H9 (cell line): ENCODE measurements at regions not wholly inside any gene's neighbourhood (a gene's known extent, or its start where the extent isn't known, plus 50 kb on each side); places are given as distances from the start of the nearest gene placed in this dataset.

Experiments
- DNase-seq: peaks from one replicate; pipeline ENCODE4 v3.0.0-alpha.2; 2017
- H2AFZ ChIP-seq: one replicate; pipeline ENCODE4 v1.6.1; 2013; ENCODE audit warnings: mild to moderate bottlenecking, low read length, control low read depth, moderate library complexity
- H2AK5ac ChIP-seq: 2 replicates; pipeline ENCODE4 v1.6.1; 2013; ENCODE audit warnings: low read length, control low read depth, mixed read lengths; ENCODE audit not compliant: insufficient read length
- H2BK120ac ChIP-seq: one replicate; pipeline ENCODE4 v1.6.1; 2013; ENCODE audit warnings: low read depth, mild to moderate bottlenecking, low read length, control low read depth, inconsistent platforms; ENCODE audit not compliant: poor library complexity, severe bottlenecking
- H2BK12ac ChIP-seq: 2 replicates; pipeline ENCODE4 v1.6.1; 2013; ENCODE audit warnings: low read length, control low read depth, mixed read lengths, low read depth; ENCODE audit not compliant: insufficient read length
- H2BK15ac ChIP-seq: 2 replicates; pipeline ENCODE4 v1.6.1; 2013; ENCODE audit warnings: low read depth, low read length, control low read depth
- H2BK20ac ChIP-seq: one replicate; pipeline ENCODE4 v1.6.1; 2013; ENCODE audit warnings: low read depth, mild to moderate bottlenecking, low read length, control low read depth, inconsistent platforms; ENCODE audit not compliant: poor library complexity, severe bottlenecking
- H2BK5ac ChIP-seq: 2 replicates; pipeline ENCODE4 v1.6.1; 2013; ENCODE audit warnings: low read length, control low read depth, mixed read lengths; ENCODE audit not compliant: insufficient read length
- H3K14ac ChIP-seq: 2 replicates; pipeline ENCODE4 v1.6.1; 2013; ENCODE audit warnings: low read length, control low read depth; ENCODE audit not compliant: insufficient read depth
- H3K18ac ChIP-seq: 2 replicates; pipeline ENCODE4 v1.6.1; 2013; ENCODE audit warnings: low read depth, mild to moderate bottlenecking, mixed read lengths, low read length, control low read depth; ENCODE audit not compliant: insufficient read length
- H3K23ac ChIP-seq: 2 replicates; pipeline ENCODE4 v1.6.1; 2013; ENCODE audit warnings: low read length, control low read depth, mixed read lengths, low read depth; ENCODE audit not compliant: insufficient read length
- H3K23me2 ChIP-seq: 2 replicates; pipeline ENCODE4 v1.6.1; 2013; ENCODE audit warnings: low read depth, mild to moderate bottlenecking, mixed read lengths, low read length, control low read depth; ENCODE audit not compliant: insufficient read length, poor library complexity, severe bottlenecking
- H3K27ac ChIP-seq: 2 replicates; pipeline ENCODE4 v1.5.1; 2013; ENCODE audit warnings: low read length, control low read depth, mixed read lengths, low read depth; ENCODE audit not compliant: insufficient read length
- H3K27me3 ChIP-seq: 2 replicates; pipeline ENCODE4 v1.6.1; 2013; ENCODE audit warnings: low read length, control low read depth, inconsistent platforms; ENCODE audit not compliant: insufficient read depth
- H3K4ac ChIP-seq: 2 replicates; pipeline ENCODE4 v1.6.1; 2013; ENCODE audit warnings: low read depth, mild to moderate bottlenecking, control low read depth, inconsistent platforms, low read length, moderate library complexity
- H3K4me1 ChIP-seq: 2 replicates; pipeline ENCODE4 v1.6.1; 2013; ENCODE audit warnings: low read length, control low read depth, inconsistent platforms; ENCODE audit not compliant: insufficient read depth
- H3K4me2 ChIP-seq: 2 replicates; pipeline ENCODE4 v1.6.1; 2013; ENCODE audit warnings: low read length, control low read depth, mixed read lengths; ENCODE audit not compliant: insufficient read length, insufficient read depth
- H3K56ac ChIP-seq: 2 replicates; pipeline ENCODE4 v1.6.1; 2013; ENCODE audit warnings: low read depth, mild to moderate bottlenecking, mixed read lengths, low read length, control low read depth; ENCODE audit not compliant: insufficient read length
- H3K79me1 ChIP-seq: 2 replicates; pipeline ENCODE4 v1.6.1; 2013; ENCODE audit warnings: low read depth, mild to moderate bottlenecking, moderate library complexity, low read length, control low read depth, inconsistent platforms; ENCODE audit not compliant: insufficient read depth, poor library complexity, severe bottlenecking
- H3K79me2 ChIP-seq: 2 replicates; pipeline ENCODE4 v1.6.1; 2013; ENCODE audit warnings: low read length, control low read depth, inconsistent platforms; ENCODE audit not compliant: insufficient read depth
- H3K9ac ChIP-seq: 2 replicates; pipeline ENCODE4 v1.6.1; 2013; ENCODE audit warnings: low read length, control low read depth, mixed read lengths; ENCODE audit not compliant: insufficient read length; ENCODE audit errors: extremely low read depth
- H3K9me3 ChIP-seq: one replicate; pipeline ENCODE4 v1.6.1; 2013; ENCODE audit warnings: low read depth, low read length, inconsistent platforms; ENCODE audit not compliant: control insufficient read depth
- H3T11ph ChIP-seq: one replicate; pipeline ENCODE4 v1.6.1; 2013; ENCODE audit warnings: mild to moderate bottlenecking, low read length, control low read depth, inconsistent platforms
- H4K20me1 ChIP-seq: one replicate; pipeline ENCODE4 v1.6.1; 2013; ENCODE audit not compliant: control insufficient read depth, insufficient read length, insufficient read depth
- H4K5ac ChIP-seq: 2 replicates; pipeline ENCODE4 v1.6.1; 2013; ENCODE audit warnings: low read depth, mild to moderate bottlenecking, mixed read lengths, low read length, control low read depth; ENCODE audit not compliant: insufficient read length
- H4K8ac ChIP-seq: replicated peaks from 2 replicates; pipeline ENCODE4 v1.6.1; 2013; ENCODE audit warnings: low read length, control low read depth, mixed read lengths, low read depth; ENCODE audit not compliant: insufficient read length
- H4K91ac ChIP-seq: 2 replicates; pipeline ENCODE4 v1.6.1; 2013; ENCODE audit warnings: low read depth, mild to moderate bottlenecking, moderate library complexity, mixed read lengths, low read length, control low read depth; ENCODE audit not compliant: insufficient read length
- H3K27ac Mint-ChIP-seq, 3 experiments: 2 replicates in 2 of 3; 3 replicates in 1 of 3; pipeline ENCODE4 v1.8.0; 2020 to 2021; ENCODE audit warnings: mixed read lengths in 3 of 3, mild to moderate bottlenecking in 1 of 3, moderate library complexity in 1 of 3
- H3K27me3 Mint-ChIP-seq: 2 replicates; pipeline ENCODE4 v1.8.0; 2021; ENCODE audit warnings: low read depth, mild to moderate bottlenecking, moderate library complexity, mixed read lengths
- H3K36me3 Mint-ChIP-seq, 3 experiments: 2 replicates in 2 of 3; 3 replicates in 1 of 3; pipeline ENCODE4 v1.8.0; 2020 to 2021; ENCODE audit warnings: low read depth in 3 of 3, mixed read lengths in 3 of 3; ENCODE audit not compliant: insufficient read depth in 1 of 3
- H3K4me1 Mint-ChIP-seq, 2 experiments: 2 replicates each; pipeline ENCODE4 v1.8.0; 2020; ENCODE audit warnings: mixed read lengths in 2 of 2
- H3K4me3 Mint-ChIP-seq, 2 experiments: 2 replicates in 1 of 2; 3 replicates in 1 of 2; pipeline ENCODE4 v1.8.0; 2020 to 2021; ENCODE audit warnings: mild to moderate bottlenecking in 2 of 2, mixed read lengths in 2 of 2, moderate library complexity in 1 of 2
- H3K9me3 Mint-ChIP-seq, 2 experiments: 2 replicates in 1 of 2; 3 replicates in 1 of 2; pipeline ENCODE4 v1.8.0; 2020; ENCODE audit warnings: mild to moderate bottlenecking in 2 of 2, mixed read lengths in 2 of 2, moderate library complexity in 1 of 2
- CTCF ChIP-seq: fragments of 200-600 bp; sonication (generic); conservative IDR thresholded peaks from 3 replicates; pipeline ENCODE4 v1.8.0; 2021; ENCODE audit warnings: antibody characterized with exemption, mild to moderate bottlenecking
- WGBS: extraction: QIAGEN DNeasy Blood & Tissue Kit; methylation state at CpG from one replicate; pipeline ENCODE4 v1.1.7; 2013; ENCODE audit warnings: missing lambda C conversion rate, low lambda C conversion rate, mixed read lengths; ENCODE audit not compliant: insufficient read length; ENCODE audit errors: extremely low coverage; 5-methylcytosine and 5-hydroxymethylcytosine counted together

- Histone ChIP-seq H2BK12ac (no peak overlapping the region), H3K27ac (no peak overlapping the region), H3T11ph (no peak overlapping the region), H3K18ac (no peak overlapping the region), H2AFZ (no peak overlapping the region), H3K79me2 (no peaks in the 10 kb centered on the region), H3K79me1 (no peaks in the 10 kb centered on the region), H3K23me2 (no peaks in the 10 kb centered on the region), H4K8ac (no peak overlapping the region), H3K56ac (no peak overlapping the region), H3K14ac (no peak overlapping the region), H3K27me3 (no peaks in the 10 kb centered on the region), H3K9ac (no peak overlapping the region), H2BK120ac (no peak overlapping the region), H2BK15ac (no peak overlapping the region), H4K5ac (no peak overlapping the region), H3K9me3 (no peaks in the 10 kb centered on the region), H3K4me1 (no peaks in the 10 kb centered on the region), H3K4ac (no peak overlapping the region), H3K4me2 (no peak overlapping the region), H2BK5ac (no peak overlapping the region), H4K20me1 (no peaks in the 10 kb centered on the region), H3K23ac (no peak overlapping the region), H2AK5ac (no peak overlapping the region), H2BK20ac (no peak overlapping the region), H4K91ac (no peak overlapping the region)
- Mint-ChIP-seq H3K36me3 (no peaks in the 10 kb centered on the region; a peak in 1 of 7 replicates), H3K27me3 (no peaks in the 10 kb centered on the region), H3K4me1 (peaks cover 0 to 2% of the 10 kb centered on the region in 2 experiments; a peak in 1 of 4 replicates), H3K9me3 (no peaks in the 10 kb centered on the region), H3K4me3 (no peak overlapping the region), H3K27ac (no peak overlapping the region)
- DNase-seq, result no peak
- WGBS, result no CpG with 5 or more reads among the region's 4 CpGs
- no peak for TF ChIP-seq CTCF
Observed at GRCh38 chr7:21108182-21108581, 319.7 kb upstream of the SP4 start.
